Adrenal gland (tissue), 5 donors: ENCODE measurements at regions not wholly inside any gene's neighbourhood (a gene's known extent, or its start where the extent isn't known, plus 50 kb on each side); places are given as distances from the start of the nearest gene placed in this dataset.

Experiments used
- POLR2A ChIP-seq, 2 donors: fragments of 450-650 bp; IDR thresholded peaks; one replicate each; pipeline ENCODE4 v1.6.1; 2017; ENCODE audit warnings: antibody characterized with exemption in 2 of 2, mild to moderate bottlenecking in 2 of 2, moderate library complexity in 1 of 2
- TF ChIP-seq, protein P1 (sequence below), 6 experiments: fragments of 450-650 bp in 4 of 6; fragments of 200-600 bp in 2 of 6; sonication (generic) in 1 of 6; IDR thresholded peaks; 1 replicate in 5 of 6; 2 replicates in 1 of 6; pipeline versions ENCODE4 v1.5.1 to v1.8.0; 2016 to 2021; ENCODE audit warnings: antibody characterized with exemption in 6 of 6, mild to moderate bottlenecking in 2 of 6, moderate library complexity in 1 of 6
- donor health status: DM: no; HTN: no; CAD: no.

DNA sequence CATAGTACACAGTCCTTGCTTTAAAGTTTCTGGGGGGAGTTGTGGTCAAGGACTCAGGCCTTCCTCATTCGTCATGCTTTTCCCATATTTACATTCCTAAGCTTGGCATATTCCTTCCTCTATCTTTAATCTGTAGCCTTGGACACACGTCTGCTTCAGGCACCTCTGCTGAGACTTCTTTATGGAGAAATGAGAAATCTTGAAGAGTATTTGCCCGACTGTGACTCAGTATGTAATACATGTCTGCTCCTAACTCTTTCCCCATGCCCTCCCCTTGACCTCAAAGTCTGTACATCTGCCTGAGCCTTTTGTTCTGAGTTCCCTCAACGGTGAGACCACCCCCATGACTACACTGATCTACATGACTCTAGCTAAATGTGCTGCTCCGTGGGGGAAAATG, 246.1 kb downstream of the SI start:
- TF ChIP-seq, protein P1, sequence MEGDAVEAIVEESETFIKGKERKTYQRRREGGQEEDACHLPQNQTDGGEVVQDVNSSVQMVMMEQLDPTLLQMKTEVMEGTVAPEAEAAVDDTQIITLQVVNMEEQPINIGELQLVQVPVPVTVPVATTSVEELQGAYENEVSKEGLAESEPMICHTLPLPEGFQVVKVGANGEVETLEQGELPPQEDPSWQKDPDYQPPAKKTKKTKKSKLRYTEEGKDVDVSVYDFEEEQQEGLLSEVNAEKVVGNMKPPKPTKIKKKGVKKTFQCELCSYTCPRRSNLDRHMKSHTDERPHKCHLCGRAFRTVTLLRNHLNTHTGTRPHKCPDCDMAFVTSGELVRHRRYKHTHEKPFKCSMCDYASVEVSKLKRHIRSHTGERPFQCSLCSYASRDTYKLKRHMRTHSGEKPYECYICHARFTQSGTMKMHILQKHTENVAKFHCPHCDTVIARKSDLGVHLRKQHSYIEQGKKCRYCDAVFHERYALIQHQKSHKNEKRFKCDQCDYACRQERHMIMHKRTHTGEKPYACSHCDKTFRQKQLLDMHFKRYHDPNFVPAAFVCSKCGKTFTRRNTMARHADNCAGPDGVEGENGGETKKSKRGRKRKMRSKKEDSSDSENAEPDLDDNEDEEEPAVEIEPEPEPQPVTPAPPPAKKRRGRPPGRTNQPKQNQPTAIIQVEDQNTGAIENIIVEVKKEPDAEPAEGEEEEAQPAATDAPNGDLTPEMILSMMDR (IDR thresholded peaks at IDR 0.05) = no peak
- no peak for TF ChIP-seq POLR2A (IDR thresholded peaks at IDR 0.05)
